ENCODE measurements at regions not wholly inside any gene's neighbourhood (a gene's known extent, or its start where the extent isn't known, plus 50 kb on each side); places are given as distances from the start of the nearest gene placed in this dataset.
"Not testable (repeated sequence)": the region's sequence is repeated elsewhere in the genome, so short reads cannot be mapped to it uniquely, and the experiment has no call there.

GRCh38 chr17:20852990-20853370 lies 189.8 kb downstream of the USP22 start:
- TF ChIP-seq GATA1 (IDR thresholded peaks at IDR 0.05; ENCODE audit: low read depth, low read length) (no peak), POLR2A (IDR thresholded peaks at IDR 0.05; ENCODE audit: low read length) (no peak)
- DNase-seq = no peak

- DNase-seq = not testable (repeated sequence)
Observed at GRCh38 chr17:20855910-20856470, 186.8 kb downstream of the USP22 start.

GRCh38 chr17:20866444-20867209 lies 176.2 kb downstream of the USP22 start:
- DNase-seq = not testable (repeated sequence)

GRCh38 chr17:20867436-20867937 lies 175.3 kb downstream of the USP22 start:
- DNase-seq = peak; percentile 15 to 58

- DNase-seq = not testable (repeated sequence)
Observed at GRCh38 chr17:20867938-20868661, 174.7 kb downstream of the USP22 start.

- DNase-seq = not testable (repeated sequence)
Observed at GRCh38 chr17:20868662-20869007, 174.2 kb downstream of the USP22 start.

GRCh38 chr17:20873173-20873572 lies 169.6 kb downstream of the USP22 start:
- DNase-seq = not testable (repeated sequence)

GRCh38 chr17:20873688-20874328 lies 169.0 kb downstream of the USP22 start:
- DNase-seq = not testable (repeated sequence)

- DNase-seq = not testable (repeated sequence)
Observed at GRCh38 chr17:20877384-20877783, 165.4 kb downstream of the USP22 start.

- TF ChIP-seq GATA1 (IDR thresholded peaks at IDR 0.05; ENCODE audit: low read depth, low read length) = no peak
- TF ChIP-seq POLR2A (IDR thresholded peaks at IDR 0.05; ENCODE audit: low read length) = no peak
- no peak for DNase-seq
Observed at GRCh38 chr17:20890338-20890737, 152.5 kb downstream of the USP22 start.

GRCh38 chr17:20895426-20895825 lies 147.4 kb downstream of the USP22 start:
- not testable (repeated sequence) for DNase-seq

- DNase-seq = peak in 1 of 2 experiments; percentile 5
- no peak for TF ChIP-seq GATA1 (IDR thresholded peaks at IDR 0.05; ENCODE audit: low read depth, low read length)
- no peak for TF ChIP-seq POLR2A (IDR thresholded peaks at IDR 0.05; ENCODE audit: low read length)
Observed at GRCh38 chr17:20896153-20896649, 146.6 kb downstream of the USP22 start.

- DNase-seq = not testable (repeated sequence)
Observed at GRCh38 chr17:20898726-20899125, 144.1 kb downstream of the USP22 start.

GRCh38 chr17:20902496-20902895 lies 140.3 kb downstream of the USP22 start:
- not testable (repeated sequence) for DNase-seq

GRCh38 chr17:20903549-20903948 lies 139.3 kb downstream of the USP22 start:
- DNase-seq = not testable (repeated sequence)

Data from erythroblast (primary cell).